HG03460 (cell line): ENCODE measurements at regions not wholly inside any gene's neighbourhood (a gene's known extent, or its start where the extent isn't known, plus 50 kb on each side); places are given as distances from the start of the nearest gene placed in this dataset.
"Not testable (repeated sequence)": the region's sequence is repeated elsewhere in the genome, so short reads cannot be mapped to it uniquely, and the experiment has no call there.

Source experiments
- ATAC-seq: cut with Tn5 transposase; IDR thresholded peaks from one replicate; pipeline ENCODE4 v1.9.1; 2021; ENCODE audit not compliant: unreplicated experiment

- ATAC-seq, result no peak
Measured at GRCh38 chr3:170711786-170712185, 125.9 kb upstream of the SLC7A14 start.

- no peak for ATAC-seq
Measured at GRCh38 chr3:170709046-170709445, 123.2 kb upstream of the SLC7A14 start.

- no peak for ATAC-seq
Measured at GRCh38 chr3:170707899-170708298, 122.0 kb upstream of the SLC7A14 start.

- no peak for ATAC-seq
Measured at GRCh38 chr3:170705131-170705530, 119.3 kb upstream of the SLC7A14 start.

GRCh38 chr3:170703121-170703588 lies 117.3 kb upstream of the SLC7A14 start:
- ATAC-seq, result no peak

GRCh38 chr3:170701696-170702678 lies 116.1 kb upstream of the SLC7A14 start:
- ATAC-seq, result peak; percentile 80

- no peak for ATAC-seq
Measured at GRCh38 chr3:170700054-170700404, 114.2 kb upstream of the SLC7A14 start.

- ATAC-seq, result no peak
Measured at GRCh38 chr3:170699158-170700053, 113.5 kb upstream of the SLC7A14 start.

GRCh38 chr3:170697908-170698307 lies 112.0 kb upstream of the SLC7A14 start:
- no peak for ATAC-seq

- no peak for ATAC-seq
Measured at GRCh38 chr3:170697131-170697530, 111.3 kb upstream of the SLC7A14 start.

- no peak for ATAC-seq
Measured at GRCh38 chr3:170695486-170696064, 109.7 kb upstream of the SLC7A14 start.

GRCh38 chr3:170692720-170693119 lies 106.8 kb upstream of the SLC7A14 start:
- no peak for ATAC-seq

GRCh38 chr3:170690661-170690981 lies 104.7 kb upstream of the SLC7A14 start:
- ATAC-seq, result no peak

GRCh38 chr3:170689893-170690660 lies 104.2 kb upstream of the SLC7A14 start:
- ATAC-seq, result no peak

GRCh38 chr3:170689296-170689829 lies 103.5 kb upstream of the SLC7A14 start:
- no peak for ATAC-seq

GRCh38 chr3:170688222-170688621 lies 102.3 kb upstream of the SLC7A14 start:
- ATAC-seq, result not testable (repeated sequence)

- ATAC-seq, result no peak
Measured at GRCh38 chr3:170680593-170680992, 94.7 kb upstream of the SLC7A14 start.

- ATAC-seq, result no peak
Measured at GRCh38 chr3:170679190-170679589, 93.3 kb upstream of the SLC7A14 start.

GRCh38 chr3:170670504-170670903 lies 84.6 kb upstream of the SLC7A14 start:
- ATAC-seq, result no peak

GRCh38 chr3:170662986-170663385 lies 77.1 kb upstream of the SLC7A14 start:
- ATAC-seq, result not testable (repeated sequence)
